Fibroblast of skin of scalp (primary cell): ENCODE measurements at regions not wholly inside any gene's neighbourhood (a gene's known extent, or its start where the extent isn't known, plus 50 kb on each side); places are given as distances from the start of the nearest gene placed in this dataset.

Source experiments
- DNase-seq: peaks from one replicate; pipeline ENCODE4 v3.0.0-alpha.2; 2013

GRCh38 chr3:9301091-9301490, 51.6 kb upstream of the SRGAP3 start:
- peak; percentile 22 for DNase-seq

GRCh38 chr3:9301798-9302197, 52.4 kb upstream of the SRGAP3 start:
- DNase-seq, result no peak

DNA sequence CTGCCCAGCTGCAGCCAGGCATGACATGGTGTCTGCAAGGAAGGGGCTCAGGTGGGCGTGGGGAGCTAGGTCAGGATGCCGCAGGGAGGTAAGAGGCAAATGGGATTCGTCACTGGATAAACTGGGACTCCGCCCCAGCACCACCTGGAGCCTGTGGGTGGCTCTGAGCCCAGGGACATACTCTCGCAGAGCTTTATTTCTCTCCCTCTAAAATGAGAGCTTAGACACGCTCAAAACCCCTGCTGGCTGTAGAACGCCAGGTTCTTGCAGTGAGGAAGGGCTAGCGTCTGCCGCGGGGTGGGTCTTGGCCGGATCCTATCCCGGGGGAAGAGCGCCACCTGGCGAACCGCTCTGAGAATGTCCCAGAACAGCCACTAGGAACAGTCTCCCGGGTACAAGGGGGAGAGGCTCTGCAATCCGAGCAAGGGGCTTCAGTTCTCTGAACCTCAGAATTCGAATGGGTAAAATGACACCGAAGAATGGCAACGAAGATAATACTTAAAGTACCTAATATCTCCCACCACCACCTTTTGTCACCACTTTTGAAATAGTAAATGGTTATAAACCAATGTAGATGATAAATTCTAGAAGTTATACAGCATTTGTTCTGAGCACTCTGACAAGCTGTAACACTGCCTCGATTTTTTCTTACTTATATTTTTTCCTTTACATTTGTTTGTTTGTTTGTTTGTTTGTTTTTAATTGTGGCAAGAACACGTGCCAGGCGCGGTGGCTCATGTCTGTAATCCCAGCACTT, 53.2 kb upstream of the SRGAP3 start:
- DNase-seq, result peak; percentile 80

GRCh38 chr3:9308298-9308990, 54.4 kb upstream of the THUMPD3 start:
- DNase-seq, result no peak

- no peak for DNase-seq
Measured at GRCh38 chr3:9310043-9310442, 52.8 kb upstream of the THUMPD3 start.

DNA sequence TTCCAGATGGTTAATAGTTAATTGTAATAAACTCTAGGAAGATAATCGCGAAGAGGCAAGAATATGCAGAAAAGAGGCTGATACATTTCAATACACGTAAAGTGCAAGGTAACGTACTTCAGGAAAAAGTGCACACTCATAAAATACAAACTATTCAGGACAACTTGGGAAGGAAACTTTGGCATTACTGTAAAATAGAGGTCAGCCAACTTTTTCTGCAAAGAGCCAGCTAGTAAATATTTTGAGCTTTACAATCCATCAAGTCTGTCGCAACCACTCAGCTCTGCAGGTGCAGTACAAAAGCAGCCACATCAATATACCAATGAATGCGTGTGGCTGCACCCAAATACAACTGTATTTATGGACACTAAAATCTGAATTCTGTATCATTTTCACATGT, 51.6 kb upstream of the THUMPD3 start:
- no peak for DNase-seq
